ENCODE measurements at regions not wholly inside any gene's neighbourhood (a gene's known extent, or its start where the extent isn't known, plus 50 kb on each side); places are given as distances from the start of the nearest gene placed in this dataset.

- TF ChIP-seq CTCF (IDR thresholded peaks at IDR 0.05 in 2 of 3, conservative IDR thresholded peaks at IDR 0.05 in 1 of 3; ENCODE audit: control insufficient read depth in 2 of 3, extremely low read depth in 1 of 3, insufficient read depth in 1 of 3, low read depth in 3 of 3, low read length in 3 of 3) (no peak), ETV6 (conservative IDR thresholded peaks at IDR 0.05 in 1 of 2, IDR thresholded peaks at IDR 0.05 in 1 of 2; ENCODE audit: borderline replicate concordance in 1 of 2, low read depth in 1 of 2) (no peak), POLR2AphosphoS5 (IDR thresholded peaks at IDR 0.05; ENCODE audit: low read length) (no peak), POLR2A (IDR thresholded peaks at IDR 0.05; ENCODE audit: low read depth, low read length) (no peak), LARP7 (IDR thresholded peaks at IDR 0.05) (no peak), GABPA (IDR thresholded peaks at IDR 0.05; ENCODE audit: low read depth) (no peak), SMAD5 (IDR thresholded peaks at IDR 0.05; ENCODE audit: low read depth) (no peak), EGR1 (IDR thresholded peaks at IDR 0.05; ENCODE audit: borderline replicate concordance in 1 of 2, low read depth in 2 of 2, low read length in 2 of 2) (no peak), EP300 (IDR thresholded peaks at IDR 0.05; ENCODE audit: borderline replicate concordance in 1 of 2, control insufficient read depth in 1 of 2, low read depth in 2 of 2, low read length in 2 of 2) (no peak), FOXK2 (IDR thresholded peaks at IDR 0.05) (no peak), SPI1 (IDR thresholded peaks at IDR 0.05; ENCODE audit: borderline replicate concordance, insufficient read depth, low read depth, low read length) (no peak)
Observed at GRCh38 chr5:144033486-144033885, 137.0 kb downstream of the YIPF5 start.

Measured in GM12878 (cell line).